ENCODE measurements at regions not wholly inside any gene's neighbourhood (a gene's known extent, or its start where the extent isn't known, plus 50 kb on each side); places are given as distances from the start of the nearest gene placed in this dataset.
"Not testable (repeated sequence)": the region's sequence is repeated elsewhere in the genome, so short reads cannot be mapped to it uniquely, and the experiment has no call there.

DNA sequence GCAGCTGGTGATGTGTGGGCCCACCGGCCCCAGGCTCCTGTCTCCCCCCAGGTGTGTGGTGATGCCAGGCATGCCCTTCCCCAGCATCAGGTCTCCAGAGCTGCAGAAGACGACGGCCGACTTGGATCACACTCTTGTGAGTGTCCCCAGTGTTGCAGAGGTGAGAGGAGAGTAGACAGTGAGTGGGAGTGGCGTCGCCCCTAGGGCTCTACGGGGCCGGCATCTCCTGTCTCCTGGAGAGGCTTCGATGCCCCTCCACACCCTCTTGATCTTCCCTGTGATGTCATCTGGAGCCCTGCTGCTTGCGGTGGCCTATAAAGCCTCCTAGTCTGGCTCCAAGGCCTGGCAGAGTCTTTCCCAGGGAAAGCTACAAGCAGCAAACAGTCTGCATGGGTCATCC, 268.4 kb downstream of the OR4F29 start:
- TF ChIP-seq, protein P1, sequence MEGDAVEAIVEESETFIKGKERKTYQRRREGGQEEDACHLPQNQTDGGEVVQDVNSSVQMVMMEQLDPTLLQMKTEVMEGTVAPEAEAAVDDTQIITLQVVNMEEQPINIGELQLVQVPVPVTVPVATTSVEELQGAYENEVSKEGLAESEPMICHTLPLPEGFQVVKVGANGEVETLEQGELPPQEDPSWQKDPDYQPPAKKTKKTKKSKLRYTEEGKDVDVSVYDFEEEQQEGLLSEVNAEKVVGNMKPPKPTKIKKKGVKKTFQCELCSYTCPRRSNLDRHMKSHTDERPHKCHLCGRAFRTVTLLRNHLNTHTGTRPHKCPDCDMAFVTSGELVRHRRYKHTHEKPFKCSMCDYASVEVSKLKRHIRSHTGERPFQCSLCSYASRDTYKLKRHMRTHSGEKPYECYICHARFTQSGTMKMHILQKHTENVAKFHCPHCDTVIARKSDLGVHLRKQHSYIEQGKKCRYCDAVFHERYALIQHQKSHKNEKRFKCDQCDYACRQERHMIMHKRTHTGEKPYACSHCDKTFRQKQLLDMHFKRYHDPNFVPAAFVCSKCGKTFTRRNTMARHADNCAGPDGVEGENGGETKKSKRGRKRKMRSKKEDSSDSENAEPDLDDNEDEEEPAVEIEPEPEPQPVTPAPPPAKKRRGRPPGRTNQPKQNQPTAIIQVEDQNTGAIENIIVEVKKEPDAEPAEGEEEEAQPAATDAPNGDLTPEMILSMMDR (IDR thresholded peaks at IDR 0.05), result not testable (repeated sequence)
- not testable (repeated sequence) for TF ChIP-seq POLR2AphosphoS5, POLR2A, EP300 (IDR thresholded peaks at IDR 0.05)

All from upper lobe of left lung (tissue), 4 donors.